GM21529 (cell line): ENCODE measurements at regions not wholly inside any gene's neighbourhood (a gene's known extent, or its start where the extent isn't known, plus 50 kb on each side); places are given as distances from the start of the nearest gene placed in this dataset.
A peak's percentile ranks its signal among the peaks of the same experiment; 100 is the strongest.
"Not testable (repeated sequence)": the region's sequence is repeated elsewhere in the genome, so short reads cannot be mapped to it uniquely, and the experiment has no call there.

Experiments
- ATAC-seq: cut with Tn5 transposase; IDR thresholded peaks from one replicate; pipeline ENCODE4 v1.9.1; 2021; ENCODE audit not compliant: unreplicated experiment

GRCh38 chr13:97520061-97520460 lies 86.1 kb downstream of the RAP2A start:
- ATAC-seq = no peak

GRCh38 chr13:97520866-97521265 lies 86.9 kb downstream of the RAP2A start:
- no peak for ATAC-seq

GRCh38 chr13:97521726-97522125 lies 87.8 kb downstream of the RAP2A start:
- ATAC-seq = no peak

DNA sequence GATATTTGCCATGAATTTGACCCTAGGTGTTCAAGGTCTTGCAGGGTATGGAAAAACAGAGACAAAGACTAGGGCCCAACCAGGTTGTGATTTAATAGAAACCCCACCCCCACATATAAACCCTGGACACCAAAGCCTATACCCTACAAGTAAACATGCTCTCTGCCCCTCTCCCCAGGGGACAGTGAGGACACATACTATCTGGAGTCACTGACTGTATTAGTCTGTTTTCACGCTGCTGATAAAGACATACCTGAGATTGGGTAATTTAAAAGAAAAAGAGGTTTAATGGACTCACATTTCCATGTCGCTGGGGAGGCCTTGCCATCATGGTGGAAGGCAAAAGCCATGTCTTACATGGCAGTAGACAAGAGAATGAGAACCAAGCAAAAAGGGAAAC lies 88.3 kb downstream of the RAP2A start:
- no peak for ATAC-seq

- no peak for ATAC-seq
Measured at GRCh38 chr13:97526556-97526955, 92.6 kb downstream of the RAP2A start.

GRCh38 chr13:97528518-97528917 lies 94.5 kb downstream of the RAP2A start:
- ATAC-seq = no peak

- no peak for ATAC-seq
Measured at GRCh38 chr13:97534540-97534939, 100.6 kb downstream of the RAP2A start.

GRCh38 chr13:97535614-97536013 lies 101.6 kb downstream of the RAP2A start:
- no peak for ATAC-seq

GRCh38 chr13:97537110-97537509 lies 103.1 kb downstream of the RAP2A start:
- ATAC-seq = peak; percentile 75

DNA sequence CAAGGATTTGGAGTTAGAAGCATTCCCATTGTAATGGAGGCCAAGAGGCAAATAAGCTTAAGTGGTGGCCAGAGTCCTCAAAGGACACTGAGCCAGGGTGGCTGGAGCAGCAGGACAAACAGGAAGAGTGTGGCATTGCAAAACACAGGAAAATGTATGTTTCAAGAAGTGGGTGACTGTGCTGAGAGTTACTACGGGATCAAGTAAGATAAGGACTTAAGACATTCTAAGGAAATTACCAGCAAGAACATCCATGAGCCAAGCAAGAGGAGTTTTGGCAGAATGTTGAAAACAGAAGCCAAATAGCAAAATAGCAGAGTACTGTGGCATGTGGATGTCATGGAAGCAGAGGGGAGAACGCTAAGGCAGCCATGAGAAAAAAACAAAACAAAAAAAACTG lies 104.2 kb downstream of the RAP2A start:
- no peak for ATAC-seq

DNA sequence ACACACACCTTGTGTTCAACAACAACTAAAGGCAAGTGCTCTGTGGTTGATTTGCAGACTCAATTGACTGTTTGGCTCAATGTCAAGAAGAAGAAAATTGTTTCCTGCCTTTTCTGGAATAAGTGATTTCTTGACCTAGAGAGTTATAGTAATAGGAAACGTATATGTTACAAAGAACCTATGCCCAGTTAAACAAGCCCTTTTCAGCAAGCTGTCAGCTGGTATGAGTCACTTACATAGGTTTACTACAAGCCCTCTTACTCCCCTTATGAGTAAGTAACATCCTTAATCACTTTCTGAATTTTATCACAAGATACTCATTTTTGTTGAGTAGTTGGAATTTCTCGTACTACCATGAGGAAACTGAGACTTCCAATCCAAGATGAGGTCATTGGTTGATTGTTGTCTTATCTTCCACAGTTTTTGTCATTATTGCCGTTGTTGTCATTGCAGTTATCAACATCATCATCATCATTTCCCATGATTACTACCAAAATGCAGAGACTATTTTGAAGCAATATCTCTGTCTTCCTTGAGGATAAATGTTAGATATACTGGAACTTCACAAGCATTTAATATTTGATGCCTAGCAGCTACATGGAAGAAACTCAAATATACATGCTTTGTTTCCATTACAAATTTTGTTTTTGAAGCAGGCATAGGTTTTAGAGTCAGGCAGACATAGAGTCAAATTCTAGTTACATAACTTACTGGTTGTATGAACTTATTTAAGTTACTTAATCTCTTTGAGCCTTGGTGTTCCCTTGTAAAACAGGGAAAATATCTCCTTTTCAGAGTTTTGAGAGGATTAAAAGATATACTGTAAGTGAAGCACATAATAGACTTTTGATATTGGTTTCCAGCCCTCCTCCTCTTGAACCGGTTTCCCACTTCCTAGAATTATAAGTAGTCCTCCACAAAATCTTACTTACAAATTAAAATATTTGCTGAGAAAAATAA lies 106.0 kb downstream of the RAP2A start:
- ATAC-seq = peak; percentile 58

DNA sequence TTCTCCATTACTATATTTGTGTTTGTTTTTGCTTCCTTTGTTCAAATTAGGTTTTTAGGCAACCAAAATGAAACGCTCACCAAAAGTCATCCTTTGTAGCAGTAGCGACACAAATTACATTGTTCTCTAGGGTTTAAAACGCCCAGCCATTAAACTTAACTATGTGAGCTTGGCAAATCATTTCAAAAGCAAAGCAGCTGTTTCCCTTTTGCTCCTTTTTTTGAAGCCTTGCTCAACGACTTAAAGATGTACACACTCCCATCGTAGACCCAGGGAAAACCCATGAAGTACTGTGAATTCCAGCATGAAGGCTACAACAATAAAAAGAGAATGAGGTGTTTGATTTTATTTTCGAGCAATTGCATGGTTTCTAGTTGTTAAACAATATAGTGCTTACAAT lies 106.7 kb downstream of the RAP2A start:
- ATAC-seq = no peak

DNA sequence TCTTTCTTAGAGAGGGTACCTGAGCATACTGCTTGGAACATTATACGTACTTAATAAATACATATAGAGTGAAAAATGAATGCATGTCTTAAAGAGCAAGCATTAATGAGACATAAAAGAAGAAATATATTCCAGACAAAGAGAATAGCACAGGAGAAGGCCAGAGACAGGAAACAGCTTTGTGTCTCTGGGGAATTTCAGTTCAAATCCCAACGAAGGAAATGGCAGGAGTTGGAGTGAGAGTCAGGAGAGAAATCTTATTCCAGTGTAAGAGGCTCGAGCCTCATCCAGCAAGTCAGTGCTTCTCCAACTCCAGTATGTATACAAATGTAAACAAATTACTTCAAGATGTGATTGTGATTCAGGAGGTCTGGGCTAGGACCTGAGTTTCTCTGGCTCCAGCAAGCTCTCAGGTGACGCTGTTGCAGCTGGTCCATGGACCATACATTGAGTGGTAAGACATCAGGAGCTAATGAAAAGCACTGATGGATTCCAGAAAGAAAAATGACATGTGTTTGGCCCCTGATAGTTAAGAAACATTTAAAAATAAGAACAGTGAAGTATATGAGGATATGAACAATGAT lies 108.2 kb downstream of the RAP2A start:
- no peak for ATAC-seq

- ATAC-seq = no peak
Measured at GRCh38 chr13:97544031-97544765, 110.2 kb downstream of the RAP2A start.

- ATAC-seq = not testable (repeated sequence)
Measured at GRCh38 chr13:97544971-97545499, 111.1 kb downstream of the RAP2A start.

GRCh38 chr13:97548138-97548537 lies 114.2 kb downstream of the RAP2A start:
- ATAC-seq = peak; percentile 67

GRCh38 chr13:97548711-97549110 lies 114.7 kb downstream of the RAP2A start:
- ATAC-seq = no peak

DNA sequence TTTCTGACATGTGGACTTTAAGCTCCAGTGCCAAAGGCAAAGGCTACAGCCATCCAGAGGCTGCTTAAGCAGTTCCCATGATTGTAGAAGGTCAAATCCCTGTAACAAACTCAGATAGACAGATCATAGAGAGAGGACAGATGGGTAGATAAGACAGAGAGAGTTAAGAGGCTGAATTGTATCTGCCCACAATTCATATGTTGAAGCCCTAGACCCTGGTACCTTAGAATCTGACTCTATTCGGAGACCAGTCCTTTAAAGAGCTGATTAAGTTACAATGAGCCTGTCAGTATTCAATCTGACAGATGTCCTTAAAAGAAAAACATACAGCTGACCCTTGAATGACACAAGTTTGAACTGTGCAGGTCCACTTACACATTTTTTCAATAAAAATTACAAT lies 115.2 kb downstream of the RAP2A start:
- ATAC-seq = no peak

GRCh38 chr13:97554496-97554895 lies 120.5 kb downstream of the RAP2A start:
- no peak for ATAC-seq

DNA sequence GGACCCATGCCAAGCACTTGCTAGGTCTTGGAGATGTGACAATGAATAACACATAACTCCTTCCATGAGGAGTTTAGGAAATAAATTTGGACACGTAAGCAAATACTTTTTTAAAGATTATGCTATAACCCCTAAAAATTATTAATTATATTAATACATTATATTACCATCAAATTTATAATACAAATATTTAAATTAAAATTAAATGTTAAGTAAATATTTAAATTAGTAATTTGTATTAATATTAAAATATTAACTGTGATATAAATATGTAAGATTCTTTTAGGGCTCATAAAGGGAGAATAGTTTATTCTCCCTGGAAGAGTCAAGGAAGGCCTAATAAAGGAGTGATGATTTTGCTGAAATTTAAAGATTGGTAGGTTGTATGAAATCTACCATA lies 121.1 kb downstream of the RAP2A start:
- no peak for ATAC-seq

DNA sequence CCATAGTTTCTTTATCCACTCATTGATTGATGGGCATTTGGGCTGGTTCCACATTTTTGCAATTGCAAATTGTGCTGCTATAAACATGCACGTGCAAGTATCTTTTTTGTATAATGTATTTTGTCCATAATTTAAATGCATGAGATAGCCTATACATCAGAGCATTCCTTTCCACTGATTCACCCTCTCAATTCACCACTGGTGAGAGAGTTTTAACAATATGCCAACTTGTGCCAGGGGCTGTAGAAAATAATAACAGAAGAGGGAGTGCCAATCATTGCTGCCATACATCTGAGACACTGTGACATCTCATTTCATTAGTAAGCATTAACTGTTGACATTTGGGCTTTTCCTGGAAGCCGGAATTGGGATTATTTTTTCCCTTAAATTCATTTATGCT lies 125.1 kb downstream of the RAP2A start:
- ATAC-seq = no peak
